Caco-2 (cell line): ENCODE measurements at regions not wholly inside any gene's neighbourhood (a gene's known extent, or its start where the extent isn't known, plus 50 kb on each side); places are given as distances from the start of the nearest gene placed in this dataset.

Experiments used
- BruUV-seq: library from RNA; stranded (reverse); fragments of 400-500 nt; replicated peaks from 2 replicates; lab custom pipeline; 2021; lab: Mats Ljungman, UMichigan
- CTCF ChIA-PET: fragments of 300-600 bp; sonication (Branson Sonifier 250); formaldehyde crosslinking; loops from one replicate; lab custom pipeline; 2022; ENCODE audit warnings: antibody characterized with exemption; lab: Charles Lee
- POLR2A ChIA-PET: fragments of 300-600 bp; sonication (Branson Sonifier 250); formaldehyde crosslinking; loops from one replicate; lab custom pipeline; 2022; ENCODE audit warnings: antibody characterized with exemption; lab: Charles Lee
- DNase-seq, 2 experiments: peaks; one replicate each; pipeline versions ENCODE4 v3.0.0 to v3.0.0-alpha.2; 2020 to 2022
- H3K27me3 ChIP-seq: replicated peaks from 2 replicates; pipeline ENCODE4 v1.6.0; 2011; ENCODE audit warnings: low read length; ENCODE audit not compliant: control insufficient read depth, insufficient read depth
- H3K36me3 ChIP-seq: 2 replicates; pipeline ENCODE4 v1.5.1; 2011; ENCODE audit warnings: low read length; ENCODE audit not compliant: control insufficient read depth, insufficient read depth
- H3K4me1 ChIP-seq: fragments of 250-450 bp; sonication (Bioruptor Pico); 2 replicates; pipeline ENCODE4 v1.5.1; 2020; ENCODE audit warnings: mild to moderate bottlenecking
- H3K4me3 ChIP-seq: 2 replicates; pipeline ENCODE4 v1.5.1; 2011; ENCODE audit warnings: low read depth, mild to moderate bottlenecking, control low read depth, low read length
- H3K9me3 ChIP-seq: fragments of 250-450 bp; sonication (Bioruptor Pico); 2 replicates; pipeline ENCODE4 v1.5.1; 2020; ENCODE audit warnings: mild to moderate bottlenecking, moderate library complexity
- H3K27ac Mint-ChIP-seq: one replicate; pipeline ENCODE4 v1.8.0; 2022; ENCODE audit warnings: mixed read lengths; ENCODE audit not compliant: unreplicated experiment
- H3K27me3 Mint-ChIP-seq: one replicate; pipeline ENCODE4 v1.8.0; 2022; ENCODE audit warnings: mixed read lengths; ENCODE audit not compliant: insufficient read depth, unreplicated experiment
- H3K36me3 Mint-ChIP-seq: one replicate; pipeline ENCODE4 v1.8.0; 2022; ENCODE audit warnings: mild to moderate bottlenecking, mixed read lengths; ENCODE audit not compliant: insufficient read depth, unreplicated experiment
- H3K4me1 Mint-ChIP-seq: one replicate; pipeline ENCODE4 v1.8.0; 2022; ENCODE audit warnings: low read depth, mixed read lengths; ENCODE audit not compliant: unreplicated experiment
- H3K4me3 Mint-ChIP-seq: one replicate; pipeline ENCODE4 v1.8.0; 2022; ENCODE audit warnings: mild to moderate bottlenecking, moderate library complexity, mixed read lengths; ENCODE audit not compliant: unreplicated experiment
- H3K9me3 Mint-ChIP-seq: one replicate; pipeline ENCODE4 v1.8.0; 2022; ENCODE audit warnings: mixed read lengths; ENCODE audit not compliant: unreplicated experiment
- CTCF ChIP-seq, 2 experiments: fragments of 200-600 bp in 1 of 2; IDR thresholded peaks; 1 replicate in 1 of 2; 2 replicates in 1 of 2; pipeline versions ENCODE4 v1.5.1 to v1.8.0; 2011 to 2022; ENCODE audit warnings: antibody characterized with exemption in 1 of 2, control low read depth in 1 of 2, inconsistent platforms in 1 of 2, low read depth in 1 of 2, low read length in 1 of 2, mild to moderate bottlenecking in 1 of 2, moderate library complexity in 1 of 2; ENCODE audit not compliant: insufficient read depth in 1 of 2, severe bottlenecking in 1 of 2, unreplicated experiment in 1 of 2
- intact Hi-C: fragments of 100-400 bp; cut with micrococcal nuclease; formaldehyde crosslinking; loops from one replicate; pipeline ENCODE4 v1.10.0; 2022; ENCODE audit not compliant: unreplicated experiment

- Histone ChIP-seq H3K4me3 (no peak overlapping the region), H3K27me3 (no peaks in the 10 kb centered on the region), H3K36me3 (no peaks in the 10 kb centered on the region), H3K9me3 (no peaks in the 10 kb centered on the region), H3K4me1 (no peaks in the 10 kb centered on the region)
- intact Hi-C loops: no loop called here
- Mint-ChIP-seq H3K27ac (no peak overlapping the region), H3K36me3 (no peaks in the 10 kb centered on the region), H3K4me1 (no peaks in the 10 kb centered on the region), H3K27me3 (no peaks in the 10 kb centered on the region), H3K4me3 (no peak overlapping the region), H3K9me3 (no peaks in the 10 kb centered on the region)
- no peak for DNase-seq
- POLR2A ChIA-PET: no interaction called here
- BruUV-seq: no TSS peak
- CTCF ChIA-PET: no interaction called here
- no peak for TF ChIP-seq CTCF (IDR thresholded peaks at IDR 0.05; ENCODE audit: insufficient read depth in 1 of 2, low read depth in 1 of 2, low read length in 1 of 2, severe bottlenecking in 1 of 2, unreplicated experiment in 1 of 2)
Observed at GRCh38 chrX:23497919-23498318, 163.3 kb downstream of the PTCHD1 start.

- intact Hi-C loops: no loop called here
- ChIA-PET CTCF (no interaction called here), POLR2A (no interaction called here)
- TF ChIP-seq CTCF (IDR thresholded peaks at IDR 0.05; ENCODE audit: insufficient read depth in 1 of 2, low read depth in 1 of 2, low read length in 1 of 2, severe bottlenecking in 1 of 2, unreplicated experiment in 1 of 2): no peak
- H3K36me3 Mint-ChIP-seq: no peaks in the 10 kb centered on the region
- no peak overlapping the region for H3K4me3 Mint-ChIP-seq
- no peaks in the 10 kb centered on the region for H3K27me3 Mint-ChIP-seq
- H3K4me3 ChIP-seq: no peak overlapping the region
- H3K27ac Mint-ChIP-seq: no peak overlapping the region
- BruUV-seq: no TSS peak
- no peaks in the 10 kb centered on the region for H3K27me3 ChIP-seq
- H3K36me3 ChIP-seq: no peaks in the 10 kb centered on the region
- no peak for DNase-seq
- H3K4me1 ChIP-seq: no peaks in the 10 kb centered on the region; the same call in 1 of the 2 replicates
- H3K9me3 ChIP-seq: no peaks in the 10 kb centered on the region
- H3K4me1 Mint-ChIP-seq: no peaks in the 10 kb centered on the region
- no peaks in the 10 kb centered on the region for H3K9me3 Mint-ChIP-seq
Observed at GRCh38 chrX:23501974-23502373, 165.3 kb upstream of the PRDX4 start.

GRCh38 chrX:23503835-23504539 lies 163.3 kb upstream of the PRDX4 start:
- Histone ChIP-seq H3K9me3 (no peaks in the 10 kb centered on the region), H3K27me3 (no peaks in the 10 kb centered on the region), H3K36me3 (no peaks in the 10 kb centered on the region), H3K4me1 (no peaks in the 10 kb centered on the region; the same call in 1 of the 2 replicates), H3K4me3 (no peak overlapping the region)
- POLR2A ChIA-PET: no interaction called here
- no peak for TF ChIP-seq CTCF (IDR thresholded peaks at IDR 0.05; ENCODE audit: insufficient read depth in 1 of 2, low read depth in 1 of 2, low read length in 1 of 2, severe bottlenecking in 1 of 2, unreplicated experiment in 1 of 2)
- BruUV-seq: no TSS peak
- H3K27me3 Mint-ChIP-seq: no peaks in the 10 kb centered on the region
- H3K9me3 Mint-ChIP-seq: no peaks in the 10 kb centered on the region
- CTCF ChIA-PET: no interaction called here
- no peak overlapping the region for H3K4me3 Mint-ChIP-seq
- peak; percentile 61 to 71 for DNase-seq
- intact Hi-C loops: no loop called here
- no peak overlapping the region for H3K27ac Mint-ChIP-seq
- no peaks in the 10 kb centered on the region for H3K4me1 Mint-ChIP-seq
- H3K36me3 Mint-ChIP-seq: no peaks in the 10 kb centered on the region
